ENCODE measurements at regions not wholly inside any gene's neighbourhood (a gene's known extent, or its start where the extent isn't known, plus 50 kb on each side); places are given as distances from the start of the nearest gene placed in this dataset.
"Not testable (repeated sequence)": the region's sequence is repeated elsewhere in the genome, so short reads cannot be mapped to it uniquely, and the experiment has no call there.

DNA sequence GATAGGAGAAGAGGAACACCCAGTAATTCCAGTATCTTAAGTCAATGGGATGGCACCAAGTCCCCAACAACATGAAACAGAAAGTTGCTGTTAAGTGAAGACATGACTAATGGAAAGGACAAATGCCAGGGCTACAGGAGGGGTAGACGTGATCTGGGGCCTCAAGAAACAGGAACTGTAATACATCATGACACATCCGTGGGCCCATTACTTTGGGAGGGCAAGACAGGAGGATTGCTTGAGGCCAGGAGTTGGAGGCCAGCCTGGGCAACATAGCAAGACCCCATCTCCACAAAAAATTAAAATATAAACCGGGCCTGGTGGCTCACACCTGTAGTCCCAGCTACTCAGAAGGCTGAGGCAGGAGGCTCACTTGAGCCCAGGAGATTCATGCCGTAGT is 408.6 kb upstream of the PRKCQ start:
- DNase-seq (ENCODE audit: low read depth), result peak; percentile 51
- TF ChIP-seq, protein P1, sequence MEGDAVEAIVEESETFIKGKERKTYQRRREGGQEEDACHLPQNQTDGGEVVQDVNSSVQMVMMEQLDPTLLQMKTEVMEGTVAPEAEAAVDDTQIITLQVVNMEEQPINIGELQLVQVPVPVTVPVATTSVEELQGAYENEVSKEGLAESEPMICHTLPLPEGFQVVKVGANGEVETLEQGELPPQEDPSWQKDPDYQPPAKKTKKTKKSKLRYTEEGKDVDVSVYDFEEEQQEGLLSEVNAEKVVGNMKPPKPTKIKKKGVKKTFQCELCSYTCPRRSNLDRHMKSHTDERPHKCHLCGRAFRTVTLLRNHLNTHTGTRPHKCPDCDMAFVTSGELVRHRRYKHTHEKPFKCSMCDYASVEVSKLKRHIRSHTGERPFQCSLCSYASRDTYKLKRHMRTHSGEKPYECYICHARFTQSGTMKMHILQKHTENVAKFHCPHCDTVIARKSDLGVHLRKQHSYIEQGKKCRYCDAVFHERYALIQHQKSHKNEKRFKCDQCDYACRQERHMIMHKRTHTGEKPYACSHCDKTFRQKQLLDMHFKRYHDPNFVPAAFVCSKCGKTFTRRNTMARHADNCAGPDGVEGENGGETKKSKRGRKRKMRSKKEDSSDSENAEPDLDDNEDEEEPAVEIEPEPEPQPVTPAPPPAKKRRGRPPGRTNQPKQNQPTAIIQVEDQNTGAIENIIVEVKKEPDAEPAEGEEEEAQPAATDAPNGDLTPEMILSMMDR (IDR thresholded peaks at IDR 0.05; ENCODE audit: low read depth, low read length), result no peak
- H3K4me3 ChIP-seq (ENCODE audit: low read depth, low read length), result no peak overlapping the region

DNA sequence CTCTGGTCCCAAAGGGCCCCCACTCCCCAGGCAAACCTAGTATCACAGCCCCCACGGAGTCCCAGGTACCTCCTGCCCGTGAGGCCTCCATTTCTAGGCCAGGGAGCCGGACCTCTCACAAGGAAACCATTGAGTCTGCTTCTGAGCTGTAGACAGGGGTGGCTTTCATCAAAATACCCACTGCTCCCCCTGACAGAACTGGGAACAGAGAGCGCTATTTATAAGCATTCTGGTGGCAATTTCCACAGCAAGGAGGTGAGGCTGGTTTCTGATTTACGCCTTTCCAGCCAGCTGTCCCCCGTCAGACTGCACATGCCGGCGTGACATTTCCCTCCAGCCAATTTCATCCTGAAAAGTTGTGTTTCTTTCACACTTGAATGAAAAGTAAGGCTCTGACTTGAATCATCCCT is 407.5 kb upstream of the PRKCQ start:
- no peak for DNase-seq (ENCODE audit: low read depth)
- no peak overlapping the region for H3K4me3 ChIP-seq (ENCODE audit: low read depth, low read length)
- TF ChIP-seq, protein P2, sequence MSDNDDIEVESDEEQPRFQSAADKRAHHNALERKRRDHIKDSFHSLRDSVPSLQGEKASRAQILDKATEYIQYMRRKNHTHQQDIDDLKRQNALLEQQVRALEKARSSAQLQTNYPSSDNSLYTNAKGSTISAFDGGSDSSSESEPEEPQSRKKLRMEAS (IDR thresholded peaks at IDR 0.05; ENCODE audit: low read depth, low read length), result no peak
- TF ChIP-seq MYC (IDR thresholded peaks at IDR 0.05; ENCODE audit: low read depth, low read length) (no peak), POLR2A (IDR thresholded peaks at IDR 0.05; ENCODE audit: extremely low read depth, insufficient read length) (no peak)
- TF ChIP-seq, protein P1 (IDR thresholded peaks at IDR 0.05; ENCODE audit: low read depth, low read length), result no peak

DNA sequence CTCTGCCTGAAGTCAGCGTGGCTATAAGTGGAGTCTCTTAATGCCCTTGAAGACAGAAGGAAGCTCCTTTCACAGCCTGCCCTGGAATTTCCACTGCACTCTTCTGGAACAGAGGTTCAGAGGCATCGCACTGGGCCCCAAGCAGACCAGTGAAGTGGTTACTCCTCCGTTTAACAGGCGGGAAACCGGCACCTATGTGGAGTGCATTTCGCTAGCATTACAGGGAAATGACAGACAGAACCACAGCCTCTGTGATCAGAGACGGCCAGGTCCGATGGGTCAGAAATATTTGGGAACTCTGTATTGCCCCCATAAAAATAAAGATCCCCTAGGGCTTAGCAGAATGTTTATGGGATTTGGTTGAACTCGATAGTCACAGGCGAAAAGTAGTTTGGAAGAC is 406.9 kb upstream of the PRKCQ start:
- DNase-seq (ENCODE audit: low read depth), result no peak
- no peak overlapping the region for H3K4me3 ChIP-seq (ENCODE audit: low read depth, low read length)
- TF ChIP-seq, protein P1 (IDR thresholded peaks at IDR 0.05; ENCODE audit: low read depth, low read length), result no peak
- TF ChIP-seq, protein P2 (IDR thresholded peaks at IDR 0.05; ENCODE audit: low read depth, low read length), result no peak

DNA sequence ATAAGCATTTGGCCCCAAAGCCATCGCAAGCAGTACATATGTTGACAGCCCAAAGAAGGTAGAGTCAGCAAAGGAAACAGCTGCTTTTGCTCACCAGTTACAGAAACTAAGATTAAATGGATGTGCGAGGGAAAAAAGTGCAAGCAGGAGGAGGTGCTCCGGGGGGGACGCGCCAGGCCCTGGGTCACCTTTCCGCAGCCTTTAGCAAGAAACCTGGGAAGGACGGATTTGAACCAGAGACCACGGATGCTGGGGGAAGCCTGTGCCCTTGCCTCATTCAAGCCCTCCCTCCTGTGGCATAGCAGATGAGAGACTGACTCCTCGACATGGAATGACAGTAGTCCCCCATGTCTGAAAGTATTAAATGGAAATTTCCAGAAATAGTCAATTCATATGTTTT is 405.6 kb upstream of the PRKCQ start:
- no peak for DNase-seq (ENCODE audit: low read depth)
- TF ChIP-seq, protein P1 (IDR thresholded peaks at IDR 0.05; ENCODE audit: low read depth, low read length), result no peak
- TF ChIP-seq POLR2A (IDR thresholded peaks at IDR 0.05; ENCODE audit: extremely low read depth, insufficient read length), result no peak
- TF ChIP-seq, protein P2 (IDR thresholded peaks at IDR 0.05; ENCODE audit: low read depth, low read length), result no peak
- TF ChIP-seq MYC (IDR thresholded peaks at IDR 0.05; ENCODE audit: low read depth, low read length), result no peak
- H3K4me3 ChIP-seq (ENCODE audit: low read depth, low read length), result no peak overlapping the region

DNA sequence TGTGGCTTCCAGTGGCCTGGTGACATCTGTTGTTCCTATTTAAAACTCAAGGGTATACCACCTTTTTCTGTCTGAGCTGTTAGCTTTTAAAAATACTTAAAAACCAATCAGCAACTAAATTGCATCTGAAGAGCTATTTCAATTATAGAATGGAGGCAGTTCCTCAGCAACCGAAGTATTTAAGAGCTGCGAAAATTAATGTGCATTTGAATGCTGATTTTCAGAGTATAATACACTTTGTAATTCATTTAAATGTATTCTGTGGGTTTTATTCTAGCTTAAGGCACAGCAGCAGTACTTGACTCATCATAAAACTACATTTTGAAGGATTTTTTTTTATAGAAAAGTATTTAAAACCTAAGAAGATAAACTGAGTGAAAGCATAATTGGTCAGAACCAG is 404.9 kb upstream of the PRKCQ start:
- DNase-seq (ENCODE audit: low read depth), result no peak
- TF ChIP-seq POLR2A (IDR thresholded peaks at IDR 0.05; ENCODE audit: extremely low read depth, insufficient read length) (no peak), MYC (IDR thresholded peaks at IDR 0.05; ENCODE audit: low read depth, low read length) (no peak)
- TF ChIP-seq, protein P1 (IDR thresholded peaks at IDR 0.05; ENCODE audit: low read depth, low read length), result no peak
- TF ChIP-seq, protein P2 (IDR thresholded peaks at IDR 0.05; ENCODE audit: low read depth, low read length), result no peak
- no peak overlapping the region for H3K4me3 ChIP-seq (ENCODE audit: low read depth, low read length)

DNA sequence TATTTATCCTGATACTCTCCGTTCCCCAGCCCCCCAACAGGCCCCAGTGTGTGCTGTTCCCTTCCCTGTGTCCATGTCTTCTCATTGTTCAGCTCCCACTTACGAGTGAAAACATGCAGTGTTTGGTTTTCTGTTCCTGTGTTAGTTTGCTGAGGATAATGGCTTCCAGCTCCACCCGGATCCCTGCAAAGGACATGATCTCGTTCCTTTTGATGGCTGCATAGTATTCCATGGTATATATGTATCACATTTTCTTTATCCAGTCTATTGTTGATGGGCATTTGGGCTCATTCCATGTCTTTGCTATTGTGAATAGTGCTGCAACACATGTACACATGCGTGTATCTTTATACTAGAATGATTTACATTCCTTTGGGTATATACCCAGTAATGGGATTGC is 403.9 kb upstream of the PRKCQ start:
- H3K4me3 ChIP-seq (ENCODE audit: low read depth, low read length); DNase-seq (ENCODE audit: low read depth): not testable (repeated sequence)

Data from NB4 (cell line).